HEK293T (cell line): ENCODE measurements at regions not wholly inside any gene's neighbourhood (a gene's known extent, or its start where the extent isn't known, plus 50 kb on each side); places are given as distances from the start of the nearest gene placed in this dataset.

Experiments
- ARNT ChIP-seq: fragments of 450-650 bp; IDR thresholded peaks from 2 replicates; pipeline ENCODE4 v1.6.1; 2017; ENCODE audit warnings: mild to moderate bottlenecking
- BHLHE40 ChIP-seq: fragments of 450-650 bp; IDR thresholded peaks from 2 replicates; pipeline ENCODE4 v1.6.1; 2016; ENCODE audit warnings: mild to moderate bottlenecking, moderate library complexity, borderline replicate concordance
- CTBP1 ChIP-seq: fragments of 450-650 bp; IDR thresholded peaks from 2 replicates; pipeline ENCODE4 v1.6.1; 2016; ENCODE audit warnings: borderline replicate concordance
- ELF4 ChIP-seq: fragments of 450-650 bp; IDR thresholded peaks from 2 replicates; pipeline ENCODE4 v1.6.1; 2017; ENCODE audit warnings: antibody characterized with exemption
- FOXA1 ChIP-seq: fragments of 450-650 bp; IDR thresholded peaks from 2 replicates; pipeline ENCODE4 v1.6.1; 2016; ENCODE audit warnings: mild to moderate bottlenecking
- FOXK2 ChIP-seq: fragments of 450-650 bp; IDR thresholded peaks from 2 replicates; pipeline ENCODE4 v1.6.1; 2016; ENCODE audit warnings: mild to moderate bottlenecking
- FOXM1 ChIP-seq: fragments of 450-650 bp; IDR thresholded peaks from 2 replicates; pipeline ENCODE4 v1.6.1; 2017; ENCODE audit warnings: mild to moderate bottlenecking, borderline replicate concordance
- HDGF ChIP-seq: fragments of 450-650 bp; IDR thresholded peaks from 2 replicates; pipeline ENCODE4 v1.6.1; 2017; ENCODE audit warnings: antibody characterized with exemption, borderline replicate concordance
- LEF1 ChIP-seq: fragments of 450-650 bp; IDR thresholded peaks from 2 replicates; pipeline ENCODE4 v1.6.1; 2017; ENCODE audit warnings: mild to moderate bottlenecking, borderline replicate concordance
- SP1 ChIP-seq: fragments of 450-650 bp; IDR thresholded peaks from 2 replicates; pipeline ENCODE4 v1.6.1; 2017
- SUZ12 ChIP-seq: fragments of 450-650 bp; IDR thresholded peaks from 2 replicates; pipeline ENCODE4 v1.6.1; 2016; ENCODE audit warnings: mild to moderate bottlenecking
- TARDBP ChIP-seq: fragments of 450-650 bp; IDR thresholded peaks from 2 replicates; pipeline ENCODE4 v1.6.1; 2016
- ZNF384 ChIP-seq: fragments of 450-650 bp; IDR thresholded peaks from 2 replicates; pipeline ENCODE4 v1.6.1; 2016
- TF ChIP-seq, protein P1 (sequence below): fragments of 450-650 bp; IDR thresholded peaks from 2 replicates; pipeline ENCODE4 v1.6.1; 2016

DNA sequence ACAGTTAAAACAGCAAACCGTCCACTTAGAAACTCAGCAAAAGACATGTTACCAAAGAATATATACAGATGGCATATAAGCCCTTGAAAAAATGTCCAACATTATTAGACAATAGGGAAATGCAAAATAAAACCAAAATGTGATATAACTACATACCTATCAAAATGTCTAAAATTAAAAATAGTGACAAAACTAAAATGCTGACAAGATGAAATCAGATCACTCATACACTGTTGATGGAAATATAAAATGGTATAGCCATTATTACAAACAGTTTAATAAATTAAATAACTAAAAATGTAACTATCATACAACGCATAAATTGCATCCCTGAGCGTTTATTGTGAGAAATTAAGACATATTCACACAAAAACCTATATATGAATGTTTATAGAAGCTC lies 939.7 kb upstream of the ZWINT start:
- no peak for TF ChIP-seq LEF1
- no peak for TF ChIP-seq HDGF
- no peak for TF ChIP-seq SUZ12
- no peak for TF ChIP-seq ARNT
- no peak for TF ChIP-seq SP1
- no peak for TF ChIP-seq FOXM1
- no peak for TF ChIP-seq BHLHE40
- no peak for TF ChIP-seq TARDBP
- no peak for TF ChIP-seq ELF4
- TF ChIP-seq ZNF384, result no peak
- no peak for TF ChIP-seq CTBP1
- TF ChIP-seq FOXK2, result no peak
- TF ChIP-seq, protein P1, sequence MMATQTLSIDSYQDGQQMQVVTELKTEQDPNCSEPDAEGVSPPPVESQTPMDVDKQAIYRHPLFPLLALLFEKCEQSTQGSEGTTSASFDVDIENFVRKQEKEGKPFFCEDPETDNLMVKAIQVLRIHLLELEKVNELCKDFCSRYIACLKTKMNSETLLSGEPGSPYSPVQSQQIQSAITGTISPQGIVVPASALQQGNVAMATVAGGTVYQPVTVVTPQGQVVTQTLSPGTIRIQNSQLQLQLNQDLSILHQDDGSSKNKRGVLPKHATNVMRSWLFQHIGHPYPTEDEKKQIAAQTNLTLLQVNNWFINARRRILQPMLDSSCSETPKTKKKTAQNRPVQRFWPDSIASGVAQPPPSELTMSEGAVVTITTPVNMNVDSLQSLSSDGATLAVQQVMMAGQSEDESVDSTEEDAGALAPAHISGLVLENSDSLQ, result no peak
- no peak for TF ChIP-seq FOXA1
